Neural progenitor cell (in vitro differentiated cells): ENCODE measurements at regions not wholly inside any gene's neighbourhood (a gene's known extent, or its start where the extent isn't known, plus 50 kb on each side); places are given as distances from the start of the nearest gene placed in this dataset.

Experiments used
- EZH2 ChIP-seq: fragments of 200-600 bp; sonication (generic); IDR thresholded peaks from 2 replicates; pipeline ENCODE4 v1.6.1; 2017; ENCODE audit warnings: antibody characterized with exemption, mild to moderate bottlenecking, moderate library complexity
- TF ChIP-seq, protein P1 (sequence below): fragments of 200-600 bp; sonication (generic); IDR thresholded peaks from 2 replicates; pipeline ENCODE4 v1.5.1; 2017; ENCODE audit warnings: antibody characterized with exemption, mild to moderate bottlenecking

DNA sequence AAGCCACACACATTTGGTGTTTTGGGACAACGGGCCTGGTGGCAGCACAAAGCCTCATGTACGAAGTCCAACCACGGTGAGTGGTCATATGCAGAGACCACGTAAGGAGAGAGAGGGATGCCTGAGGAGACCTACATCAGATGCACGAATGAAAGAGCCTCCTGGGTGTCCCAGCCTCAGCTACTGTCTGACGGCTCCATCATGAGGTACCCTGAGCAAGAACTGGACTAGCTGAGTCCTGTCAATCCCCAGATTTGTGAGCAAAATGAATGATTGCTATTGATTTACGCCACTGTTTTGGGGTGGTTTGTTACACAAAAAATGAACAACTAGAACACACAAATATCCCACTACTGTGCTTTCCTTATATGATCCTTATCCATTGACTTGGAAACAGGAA, 275.7 kb upstream of the KYNU start:
- TF ChIP-seq, protein P1, sequence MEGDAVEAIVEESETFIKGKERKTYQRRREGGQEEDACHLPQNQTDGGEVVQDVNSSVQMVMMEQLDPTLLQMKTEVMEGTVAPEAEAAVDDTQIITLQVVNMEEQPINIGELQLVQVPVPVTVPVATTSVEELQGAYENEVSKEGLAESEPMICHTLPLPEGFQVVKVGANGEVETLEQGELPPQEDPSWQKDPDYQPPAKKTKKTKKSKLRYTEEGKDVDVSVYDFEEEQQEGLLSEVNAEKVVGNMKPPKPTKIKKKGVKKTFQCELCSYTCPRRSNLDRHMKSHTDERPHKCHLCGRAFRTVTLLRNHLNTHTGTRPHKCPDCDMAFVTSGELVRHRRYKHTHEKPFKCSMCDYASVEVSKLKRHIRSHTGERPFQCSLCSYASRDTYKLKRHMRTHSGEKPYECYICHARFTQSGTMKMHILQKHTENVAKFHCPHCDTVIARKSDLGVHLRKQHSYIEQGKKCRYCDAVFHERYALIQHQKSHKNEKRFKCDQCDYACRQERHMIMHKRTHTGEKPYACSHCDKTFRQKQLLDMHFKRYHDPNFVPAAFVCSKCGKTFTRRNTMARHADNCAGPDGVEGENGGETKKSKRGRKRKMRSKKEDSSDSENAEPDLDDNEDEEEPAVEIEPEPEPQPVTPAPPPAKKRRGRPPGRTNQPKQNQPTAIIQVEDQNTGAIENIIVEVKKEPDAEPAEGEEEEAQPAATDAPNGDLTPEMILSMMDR: no peak
- no peak for TF ChIP-seq EZH2
